HEK293T (cell line): ENCODE measurements at regions not wholly inside any gene's neighbourhood (a gene's known extent, or its start where the extent isn't known, plus 50 kb on each side); places are given as distances from the start of the nearest gene placed in this dataset.

Experiments used
- CTCF ChIA-PET: fragments of 350-600 bp; formaldehyde crosslinking; extraction: SDS; loops from one replicate; lab custom pipeline; 2021; ENCODE audit warnings: antibody characterized with exemption, inconsistent platforms; lab: Yijun Ruan, JAX
- POLR2A ChIA-PET: fragments of 350-600 bp; formaldehyde crosslinking; extraction: SDS; loops from one replicate; lab custom pipeline; 2020; ENCODE audit warnings: antibody characterized with exemption, inconsistent platforms; lab: Yijun Ruan, JAX
- DNase-seq: peaks from one replicate; pipeline ENCODE4 v3.0.0; 2012; ENCODE audit warnings: mixed read lengths; ENCODE audit errors: extremely low spot score
- ARNT ChIP-seq: fragments of 450-650 bp; IDR thresholded peaks from 2 replicates; pipeline ENCODE4 v1.6.1; 2017; ENCODE audit warnings: mild to moderate bottlenecking
- BHLHE40 ChIP-seq: fragments of 450-650 bp; IDR thresholded peaks from 2 replicates; pipeline ENCODE4 v1.6.1; 2016; ENCODE audit warnings: mild to moderate bottlenecking, moderate library complexity, borderline replicate concordance
- CTBP1 ChIP-seq: fragments of 450-650 bp; IDR thresholded peaks from 2 replicates; pipeline ENCODE4 v1.6.1; 2016; ENCODE audit warnings: borderline replicate concordance
- ELF4 ChIP-seq: fragments of 450-650 bp; IDR thresholded peaks from 2 replicates; pipeline ENCODE4 v1.6.1; 2017; ENCODE audit warnings: antibody characterized with exemption
- FOXA1 ChIP-seq: fragments of 450-650 bp; IDR thresholded peaks from 2 replicates; pipeline ENCODE4 v1.6.1; 2016; ENCODE audit warnings: mild to moderate bottlenecking
- FOXK2 ChIP-seq: fragments of 450-650 bp; IDR thresholded peaks from 2 replicates; pipeline ENCODE4 v1.6.1; 2016; ENCODE audit warnings: mild to moderate bottlenecking
- FOXM1 ChIP-seq: fragments of 450-650 bp; IDR thresholded peaks from 2 replicates; pipeline ENCODE4 v1.6.1; 2017; ENCODE audit warnings: mild to moderate bottlenecking, borderline replicate concordance
- HDGF ChIP-seq: fragments of 450-650 bp; IDR thresholded peaks from 2 replicates; pipeline ENCODE4 v1.6.1; 2017; ENCODE audit warnings: antibody characterized with exemption, borderline replicate concordance
- L3MBTL2 ChIP-seq: fragments of 450-650 bp; conservative IDR thresholded peaks from 2 replicates; pipeline ENCODE4 v1.6.1; 2016; ENCODE audit warnings: mild to moderate bottlenecking
- LEF1 ChIP-seq: fragments of 450-650 bp; IDR thresholded peaks from 2 replicates; pipeline ENCODE4 v1.6.1; 2017; ENCODE audit warnings: mild to moderate bottlenecking, borderline replicate concordance
- NFRKB ChIP-seq: fragments of 450-650 bp; IDR thresholded peaks from 2 replicates; pipeline ENCODE4 v1.6.1; 2016; ENCODE audit warnings: mild to moderate bottlenecking, moderate library complexity
- SP1 ChIP-seq: fragments of 450-650 bp; IDR thresholded peaks from 2 replicates; pipeline ENCODE4 v1.6.1; 2017
- SUZ12 ChIP-seq: fragments of 450-650 bp; IDR thresholded peaks from 2 replicates; pipeline ENCODE4 v1.6.1; 2016; ENCODE audit warnings: mild to moderate bottlenecking
- TARDBP ChIP-seq: fragments of 450-650 bp; IDR thresholded peaks from 2 replicates; pipeline ENCODE4 v1.6.1; 2016
- ZNF384 ChIP-seq: fragments of 450-650 bp; IDR thresholded peaks from 2 replicates; pipeline ENCODE4 v1.6.1; 2016
- TF ChIP-seq, protein P1 (sequence below): fragments of 450-650 bp; IDR thresholded peaks from 2 replicates; pipeline ENCODE4 v1.6.1; 2016

DNA sequence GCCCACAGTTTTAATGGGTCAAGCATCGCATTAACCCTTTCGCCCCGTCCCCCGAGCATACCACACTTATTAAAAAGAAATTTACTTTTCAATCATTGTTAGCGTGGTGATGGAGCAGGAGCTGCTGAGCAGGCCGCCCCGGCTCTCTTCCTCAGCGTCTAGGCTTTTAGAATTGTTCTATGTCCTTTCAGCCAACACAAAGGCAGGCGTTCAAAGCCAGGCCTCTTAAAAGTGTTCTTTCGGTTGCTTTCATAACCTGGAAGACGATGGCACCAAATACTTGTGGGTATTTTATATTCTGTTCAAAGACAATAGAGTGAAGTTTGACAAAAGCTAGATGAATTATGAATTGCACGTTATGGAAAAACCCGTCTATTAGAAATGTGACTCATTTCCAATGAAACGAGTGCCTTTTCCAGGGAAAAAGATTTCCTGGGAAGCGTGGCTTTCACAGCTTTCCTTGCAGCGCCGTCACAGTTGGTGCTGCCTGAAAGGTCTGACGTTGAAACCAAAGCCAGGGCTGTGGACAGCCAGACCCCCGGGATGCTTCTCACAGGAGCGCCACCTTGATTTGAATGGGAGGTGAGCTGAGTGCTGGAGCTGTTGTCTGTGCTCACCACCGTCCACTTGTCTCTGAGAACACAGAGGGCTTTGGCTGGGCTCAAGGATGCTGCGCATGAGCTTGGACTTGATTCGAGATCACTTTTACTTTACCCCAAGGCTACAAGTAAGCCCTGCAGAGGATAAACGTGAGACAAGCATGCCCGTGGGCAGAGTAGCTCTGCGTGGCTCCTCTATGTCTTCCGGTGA is 78.8 kb downstream of the SOX1 start:
- CTCF ChIA-PET, result no interaction called here
- TF ChIP-seq ARNT (no peak), FOXA1 (no peak), CTBP1 (no peak), ZNF384 (no peak), L3MBTL2 (no peak), FOXM1 (no peak), SP1 (no peak), ELF4 (no peak), NFRKB (no peak), SUZ12 (no peak)
- TF ChIP-seq, protein P1, sequence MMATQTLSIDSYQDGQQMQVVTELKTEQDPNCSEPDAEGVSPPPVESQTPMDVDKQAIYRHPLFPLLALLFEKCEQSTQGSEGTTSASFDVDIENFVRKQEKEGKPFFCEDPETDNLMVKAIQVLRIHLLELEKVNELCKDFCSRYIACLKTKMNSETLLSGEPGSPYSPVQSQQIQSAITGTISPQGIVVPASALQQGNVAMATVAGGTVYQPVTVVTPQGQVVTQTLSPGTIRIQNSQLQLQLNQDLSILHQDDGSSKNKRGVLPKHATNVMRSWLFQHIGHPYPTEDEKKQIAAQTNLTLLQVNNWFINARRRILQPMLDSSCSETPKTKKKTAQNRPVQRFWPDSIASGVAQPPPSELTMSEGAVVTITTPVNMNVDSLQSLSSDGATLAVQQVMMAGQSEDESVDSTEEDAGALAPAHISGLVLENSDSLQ, result no peak
- DNase-seq, result no peak

DNA sequence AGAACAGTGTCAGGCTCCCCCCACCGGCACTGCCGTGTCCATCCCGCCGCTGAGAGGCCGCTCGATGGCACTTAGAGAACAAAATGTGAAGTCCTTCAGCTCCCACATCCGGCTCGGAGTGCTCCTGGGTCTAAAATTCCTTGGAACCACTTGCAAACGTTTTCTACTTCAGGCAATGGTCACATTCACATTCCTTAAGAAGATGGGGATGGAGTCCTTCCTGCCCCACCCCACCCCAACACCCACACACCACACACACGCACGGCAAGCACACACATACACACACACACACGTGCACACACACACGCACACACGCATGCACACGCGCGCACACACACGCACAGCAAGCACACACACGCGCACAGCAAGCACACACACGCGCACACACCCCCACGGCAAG is 83.4 kb downstream of the SOX1 start:
- CTCF ChIA-PET, result no interaction called here
- POLR2A ChIA-PET, result no interaction called here
- TF ChIP-seq L3MBTL2 (no peak), TARDBP (no peak), FOXM1 (no peak), SUZ12 (no peak), FOXK2 (no peak), ZNF384 (no peak), HDGF (no peak), ELF4 (no peak), LEF1 (no peak), BHLHE40 (no peak), ARNT (no peak)
- no peak for DNase-seq

More for the DNA sequence above, 78.8 kb downstream of the SOX1 start:
- POLR2A ChIA-PET, result no interaction called here

DNA sequence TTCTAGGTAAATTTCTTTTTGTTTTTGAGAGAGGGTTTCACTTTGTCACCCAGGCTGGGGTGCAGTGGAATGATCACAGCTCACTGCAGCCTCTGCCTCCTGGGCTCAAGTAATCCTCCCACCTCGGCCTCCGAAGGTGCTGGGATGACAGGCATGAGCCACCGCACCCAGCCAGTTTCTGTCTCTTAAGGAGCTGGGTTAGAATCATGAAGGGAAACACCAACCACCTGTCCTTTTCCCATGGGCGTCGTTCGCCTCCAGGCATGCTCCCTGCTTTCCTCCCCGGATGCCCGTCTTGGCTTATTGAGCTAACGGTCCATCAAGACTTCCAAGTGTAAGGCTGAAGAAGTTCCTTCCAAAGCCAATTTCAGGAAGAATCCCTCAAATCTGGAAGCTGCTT is 85.9 kb downstream of the SOX1 start:
- CTCF ChIA-PET, result no interaction called here
- POLR2A ChIA-PET, result no interaction called here
- no peak for TF ChIP-seq ZNF384
- TF ChIP-seq CTBP1, result no peak
- TF ChIP-seq ARNT, result no peak
- no peak for TF ChIP-seq FOXA1
- TF ChIP-seq SP1, result no peak
- no peak for TF ChIP-seq SUZ12
- TF ChIP-seq HDGF, result no peak
- no peak for TF ChIP-seq BHLHE40
- TF ChIP-seq ELF4, result no peak
- TF ChIP-seq TARDBP, result no peak
- no peak for TF ChIP-seq L3MBTL2
- TF ChIP-seq FOXM1, result no peak
- no peak for TF ChIP-seq LEF1
- TF ChIP-seq, protein P1, result no peak
- TF ChIP-seq FOXK2, result no peak
- no peak for TF ChIP-seq NFRKB

DNA sequence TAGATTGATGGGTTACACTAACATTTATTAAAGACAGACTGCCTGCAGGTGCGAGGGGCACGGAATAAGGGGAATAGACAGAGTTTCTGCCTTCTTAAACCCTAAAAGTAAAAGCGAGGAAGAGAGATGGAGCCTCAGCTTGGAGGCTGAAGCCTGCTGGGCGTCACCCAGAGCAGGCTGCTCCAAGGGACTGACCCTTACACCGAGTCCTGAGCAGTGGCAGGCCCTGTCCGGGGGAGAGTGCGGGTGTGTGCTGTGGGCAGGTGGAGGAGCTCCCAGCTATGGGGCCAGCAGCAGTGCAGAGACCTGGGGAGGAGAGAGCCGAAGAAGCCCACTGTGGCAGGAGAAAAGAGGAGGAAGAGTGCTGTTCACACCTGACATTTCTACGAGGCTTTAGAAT is 86.4 kb downstream of the SOX1 start:
- ChIA-PET CTCF (no interaction called here), POLR2A (no interaction called here)
- TF ChIP-seq, protein P1, result no peak
- no peak for TF ChIP-seq BHLHE40
- TF ChIP-seq TARDBP, result no peak
- no peak for TF ChIP-seq LEF1
- TF ChIP-seq L3MBTL2, result no peak
- TF ChIP-seq ARNT, result no peak
- TF ChIP-seq ELF4, result no peak
- TF ChIP-seq FOXM1, result no peak
- TF ChIP-seq CTBP1, result no peak
- no peak for TF ChIP-seq HDGF
- TF ChIP-seq ZNF384, result no peak
- no peak for DNase-seq

More for the DNA sequence above, 85.9 kb downstream of the SOX1 start:
- no peak for DNase-seq

DNA sequence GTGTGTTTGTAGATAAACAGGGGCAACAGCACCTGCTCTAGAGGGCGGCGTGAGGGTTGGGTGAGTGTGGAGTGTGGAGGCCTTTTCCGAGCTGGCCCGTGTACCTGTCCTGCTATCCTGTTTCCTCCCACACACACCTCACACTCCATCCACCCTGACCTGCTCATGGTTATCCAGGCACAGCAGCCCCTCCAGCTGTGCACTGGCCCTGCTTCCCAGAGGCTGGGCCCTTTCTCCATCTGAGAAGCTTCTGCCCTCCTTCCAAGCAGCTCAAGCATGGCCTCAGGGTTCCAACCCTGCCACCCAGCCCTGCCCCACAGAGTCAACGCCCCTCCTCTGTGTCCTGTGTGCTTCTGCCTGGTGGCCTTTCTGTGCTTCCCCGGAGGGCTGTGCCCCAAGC is 86.9 kb downstream of the SOX1 start:
- CTCF ChIA-PET, result no interaction called here
- no peak for TF ChIP-seq LEF1
- TF ChIP-seq, protein P1, result no peak
- TF ChIP-seq L3MBTL2, result no peak
- TF ChIP-seq FOXK2, result no peak
- TF ChIP-seq SP1, result no peak
- no peak for TF ChIP-seq BHLHE40
- no peak for TF ChIP-seq ELF4
- TF ChIP-seq FOXM1, result no peak
- no peak for TF ChIP-seq FOXA1
- no peak for TF ChIP-seq ZNF384
- TF ChIP-seq NFRKB, result no peak
- no peak for TF ChIP-seq ARNT
- no peak for TF ChIP-seq CTBP1
- no peak for TF ChIP-seq SUZ12
- no peak for TF ChIP-seq HDGF
- no peak for TF ChIP-seq TARDBP
- no peak for DNase-seq
- POLR2A ChIA-PET, result no interaction called here
